HepG2 (cell line): ENCODE measurements at regions not wholly inside any gene's neighbourhood (a gene's known extent, or its start where the extent isn't known, plus 50 kb on each side); places are given as distances from the start of the nearest gene placed in this dataset.

Experiments used
- ATAC-seq: fragments of 200-7000 bp; cut with Tn5 transposase; 3 replicates; pipeline ENCODE4 v1.9.1; 2020; ENCODE audit warnings: mild to moderate bottlenecking, moderate library complexity
- BruUV-seq: library from RNA; stranded (reverse); fragments of 400-500 nt; replicated peaks from 2 replicates; lab custom pipeline; 2021; lab: Mats Ljungman, UMichigan
- CTCF ChIA-PET: fragments of 300-600 bp; formaldehyde crosslinking; extraction: SDS; loops from one replicate; lab custom pipeline; 2021; ENCODE audit warnings: low total read pairs, inconsistent platforms, low intra/inter-chr PET ratio; lab: Yijun Ruan, JAX
- POLR2A ChIA-PET: fragments of 350-600 bp; sonication (Branson Sonifier 250); formaldehyde crosslinking; loops from one replicate; lab custom pipeline; 2020; ENCODE audit warnings: antibody characterized with exemption, inconsistent platforms; lab: Yijun Ruan, JAX
- DNase-seq: peaks from one replicate; pipeline ENCODE4 v3.0.0-alpha.2; 2015; ENCODE audit warnings: low spot score
- FAIRE-seq: peaks from 3 replicates; lab custom pipeline; 2011; peaks lifted over from hg19 to GRCh38; lab: Jason Lieb, UNC
- H2AFZ ChIP-seq: one replicate; pipeline ENCODE4 v1.6.1; 2011; ENCODE audit warnings: low read length, inconsistent platforms
- H3K27ac ChIP-seq: fragments of 300-600 bp; 3 replicates; pipeline ENCODE4 v1.8.0; 2011; ENCODE audit warnings: mixed run types, mild to moderate bottlenecking, mixed read lengths, low read length, inconsistent platforms; ENCODE audit not compliant: insufficient read depth; ENCODE audit errors: extremely low read length
- H3K27me3 ChIP-seq, 2 experiments: fragments of 200-600 bp in 1 of 2; 2 replicates in 1 of 2; 3 replicates in 1 of 2; pipeline versions ENCODE4 v1.6.0 to v1.8.0; 2011; ENCODE audit warnings: low read length in 2 of 2, mild to moderate bottlenecking in 2 of 2, moderate library complexity in 2 of 2, inconsistent platforms in 1 of 2; ENCODE audit not compliant: insufficient read depth in 2 of 2, control insufficient read depth in 1 of 2
- H3K36me3 ChIP-seq, 2 experiments: fragments of 200-600 bp in 1 of 2; replicated peaks in 1 of 2; 2 replicates in 1 of 2; 3 replicates in 1 of 2; pipeline versions ENCODE4 v1.5.1 to v1.8.0; 2011; ENCODE audit warnings: low read length in 2 of 2, inconsistent platforms in 1 of 2; ENCODE audit not compliant: insufficient read depth in 2 of 2, control insufficient read depth in 1 of 2
- H3K4me1 ChIP-seq: 2 replicates; pipeline ENCODE4 v1.5.1; 2012; ENCODE audit warnings: low read length, inconsistent platforms; ENCODE audit not compliant: insufficient read depth
- H3K4me2 ChIP-seq: 2 replicates; pipeline ENCODE4 v1.6.0; 2011; ENCODE audit warnings: low read depth, low read length, inconsistent platforms
- H3K4me3 ChIP-seq, 3 experiments: fragments of 200-600 bp in 1 of 3; sonication (generic), shearing (Covaris generic) in 1 of 3; replicated peaks in 1 of 3; 2 replicates each; pipeline ENCODE4 v1.5.1; 2011 to 2016; ENCODE audit warnings: low read length in 3 of 3, inconsistent platforms in 2 of 3, low read depth in 2 of 3, mild to moderate bottlenecking in 2 of 3, control low read depth in 1 of 3, mixed read lengths in 1 of 3; ENCODE audit not compliant: insufficient read depth in 1 of 3
- H3K79me2 ChIP-seq: one replicate; pipeline ENCODE4 v1.6.1; 2011; ENCODE audit warnings: low read length, inconsistent platforms; ENCODE audit not compliant: insufficient read depth
- H3K9ac ChIP-seq: 2 replicates; pipeline ENCODE4 v1.6.0; 2011; ENCODE audit warnings: mild to moderate bottlenecking, low read depth, low read length, inconsistent platforms; ENCODE audit not compliant: insufficient read depth
- H3K9me3 ChIP-seq: 2 replicates; pipeline ENCODE4 v1.5.1; 2012; ENCODE audit warnings: mild to moderate bottlenecking, low read length
- H4K20me1 ChIP-seq: 2 replicates; pipeline ENCODE4 v1.6.0; 2011; ENCODE audit warnings: inconsistent platforms, mild to moderate bottlenecking, low read length, moderate library complexity; ENCODE audit not compliant: insufficient read depth
- CHCHD3 ChIP-seq: sonication (generic); formaldehyde crosslinking; IDR thresholded peaks from 2 replicates; pipeline ENCODE4 v1.8.0; 2022; ENCODE audit warnings: mild to moderate bottlenecking, missing genetic modification reagents, moderate library complexity
- NCOR1 ChIP-seq: fragments of 200-600 bp; sonication (generic); IDR thresholded peaks from 2 replicates; pipeline ENCODE4 v1.7.0; 2017; ENCODE audit warnings: antibody characterized with exemption, low read length, borderline replicate concordance
- RFX3 ChIP-seq: IDR thresholded peaks from 2 replicates; pipeline ENCODE4 v1.6.1; 2016; ENCODE audit warnings: missing biosample characterization, missing genetic modification reagents
- ZMYM2 ChIP-seq: sonication (generic); formaldehyde crosslinking; IDR thresholded peaks from 2 replicates; pipeline ENCODE4 v1.8.0; 2022; ENCODE audit warnings: mild to moderate bottlenecking, missing genetic modification reagents
- ZNF101 ChIP-seq: sonication (generic); formaldehyde crosslinking; IDR thresholded peaks from 2 replicates; pipeline ENCODE4 v1.4.0; 2020; ENCODE audit warnings: mild to moderate bottlenecking, low read depth, missing genetic modification reagents, borderline replicate concordance
- ZNF124 ChIP-seq: sonication (generic); formaldehyde crosslinking; IDR thresholded peaks from 2 replicates; pipeline ENCODE4 v1.4.0; 2020; ENCODE audit warnings: missing genetic modification reagents
- ZNF567 ChIP-seq: sonication (generic); formaldehyde crosslinking; IDR thresholded peaks from 2 replicates; pipeline ENCODE4 v1.8.1; 2023; ENCODE audit warnings: mild to moderate bottlenecking, missing genetic modification reagents, borderline replicate concordance
- ZNF574 ChIP-seq: sonication (generic); formaldehyde crosslinking; IDR thresholded peaks from 2 replicates; pipeline ENCODE4 v1.4.0; 2020; ENCODE audit warnings: missing genetic modification reagents
- ZNF589 ChIP-seq: sonication (generic); formaldehyde crosslinking; conservative IDR thresholded peaks from 2 replicates; pipeline ENCODE4 v1.8.0; 2022; ENCODE audit warnings: mild to moderate bottlenecking, moderate library complexity, missing genetic modification reagents
- ZNF773 ChIP-seq: sonication (generic); formaldehyde crosslinking; IDR thresholded peaks from 2 replicates; pipeline ENCODE4 v1.4.0; 2020; ENCODE audit warnings: missing genetic modification reagents, borderline replicate concordance
- WGBS: methylation state at CpG from one replicate; pipeline ENCODE4 v1.1.6; 2017; ENCODE audit warnings: low lambda C conversion rate; 5-methylcytosine and 5-hydroxymethylcytosine counted together
- in situ Hi-C: cut with HindIII; loops from 2 replicates; pipeline ENCODE4 v1.10.0; 2017; ENCODE audit warnings: low pct_unique_long_range_greater_than_20kb; ENCODE audit not compliant: extremely low pct_ligation_motif_present
- intact Hi-C: fragments of 100-400 bp; cut with micrococcal nuclease; formaldehyde crosslinking; loops from one replicate; pipeline ENCODE4 v1.10.0; 2022; ENCODE audit not compliant: unreplicated experiment
- TF ChIP-seq, protein P1 (sequence below): sonication (generic); formaldehyde crosslinking; IDR thresholded peaks from 2 replicates; pipeline ENCODE4 v1.8.1; 2022; ENCODE audit warnings: low read depth, mild to moderate bottlenecking, missing genetic modification reagents
- TF ChIP-seq, protein P2 (sequence below): sonication (generic); formaldehyde crosslinking; IDR thresholded peaks from 2 replicates; pipeline ENCODE4 v1.9.0; 2021; ENCODE audit warnings: missing genetic modification reagents, mild to moderate bottlenecking, borderline replicate concordance

DNA sequence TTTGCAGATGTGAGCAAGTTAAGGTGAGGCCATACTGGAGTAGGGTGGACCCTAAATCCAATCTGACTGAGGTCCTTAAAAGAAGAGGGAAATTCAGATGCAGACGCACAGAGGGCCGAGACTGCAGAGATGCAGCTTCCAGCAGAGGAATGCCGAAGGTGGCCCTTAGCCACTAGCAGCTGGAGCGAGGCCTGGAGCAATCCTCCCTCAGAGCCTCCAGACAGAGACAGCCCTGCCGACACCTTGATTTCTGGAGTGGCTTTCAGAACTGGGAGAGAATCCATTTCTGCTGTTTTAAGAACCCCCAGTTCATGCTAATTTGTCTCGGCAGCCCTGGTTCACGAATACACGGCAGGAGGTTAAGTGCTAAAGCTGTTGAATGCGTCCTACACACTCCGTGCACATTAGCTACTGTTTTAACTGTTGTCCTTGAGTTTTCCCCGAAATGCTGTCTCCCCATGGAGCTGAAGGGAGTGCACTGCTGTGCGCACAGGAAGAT is 135.5 kb downstream of the IRF8 start:
- no peak overlapping the region for H3K9ac ChIP-seq
- ChIA-PET CTCF (no interaction called here), POLR2A (no interaction called here)
- H2AFZ ChIP-seq = no peak overlapping the region
- H3K4me1 ChIP-seq = no peaks in the 10 kb centered on the region
- no TSS peak for BruUV-seq
- H3K27ac ChIP-seq = no peak overlapping the region
- H3K4me3 ChIP-seq = no peak overlapping the region
- H3K36me3 ChIP-seq = no peaks in the 10 kb centered on the region
- intact Hi-C loops (no loop called here), in situ Hi-C loops (no loop called here)
- no peaks in the 10 kb centered on the region for H3K79me2 ChIP-seq
- DNase-seq (no peak), ATAC-seq (no peak), FAIRE-seq (no peak)
- no peaks in the 10 kb centered on the region for H4K20me1 ChIP-seq
- TF ChIP-seq CHCHD3 = no peak
- no peak for TF ChIP-seq ZNF574
- TF ChIP-seq ZNF101 (CRISPR knock-in tag) = no peak
- TF ChIP-seq ZMYM2 (CRISPR knock-in tag) = no peak
- no peaks in the 10 kb centered on the region for H3K9me3 ChIP-seq
- no peak overlapping the region for H3K4me2 ChIP-seq
- peaks cover 2 to 24% of the 10 kb centered on the region in 2 experiments; a peak in 3 of 5 replicates for H3K27me3 ChIP-seq
- WGBS = 59% methylated on average over 12 of the region's 12 CpGs

DNA sequence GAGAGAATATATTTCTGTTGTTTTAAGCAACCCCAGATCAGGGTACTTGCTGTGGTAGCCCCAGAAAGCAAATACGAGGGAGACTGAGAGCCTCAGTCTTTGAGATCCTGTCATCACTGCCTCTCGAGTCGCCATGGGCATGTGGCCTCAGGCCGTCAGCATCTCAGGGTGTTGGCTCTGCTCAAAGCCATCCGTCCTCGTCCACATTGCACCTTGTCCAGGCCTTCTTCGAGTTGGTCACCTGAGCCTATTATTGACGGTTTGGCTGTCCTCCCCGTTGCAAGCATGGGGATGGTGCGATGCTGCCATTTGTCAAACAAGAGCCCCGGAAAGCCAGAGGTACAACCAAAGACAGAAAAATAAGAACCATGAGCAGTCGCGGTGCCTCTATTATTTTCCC is 136.9 kb downstream of the IRF8 start:
- no peaks in the 10 kb centered on the region for H3K9me3 ChIP-seq
- intact Hi-C loops (no loop called here), in situ Hi-C loops (no loop called here)
- no peaks in the 10 kb centered on the region for H3K79me2 ChIP-seq
- H3K4me2 ChIP-seq = no peak overlapping the region
- no peaks in the 10 kb centered on the region for H4K20me1 ChIP-seq
- DNase-seq (no peak), FAIRE-seq (no peak), ATAC-seq (no peak)
- no TSS peak for BruUV-seq
- no peak overlapping the region for H3K4me3 ChIP-seq
- no peak overlapping the region for H3K9ac ChIP-seq
- ChIA-PET CTCF (no interaction called here), POLR2A (no interaction called here)
- 55% methylated on average over 12 of the region's 13 CpGs for WGBS
- no peak overlapping the region for H2AFZ ChIP-seq
- peaks cover 3 to 16% of the 10 kb centered on the region in 2 experiments; a peak in 3 of 5 replicates for H3K27me3 ChIP-seq
- no peaks in the 10 kb centered on the region for H3K36me3 ChIP-seq
- no peaks in the 10 kb centered on the region for H3K4me1 ChIP-seq
- no peak overlapping the region for H3K27ac ChIP-seq
- TF ChIP-seq ZNF589 (CRISPR knock-in tag) (no peak), ZNF773 (CRISPR knock-in tag) (no peak), ZNF567 (CRISPR knock-in tag) (no peak), ZNF124 (CRISPR knock-in tag) (no peak), RFX3 (CRISPR knock-in tag) (no peak), NCOR1 (no peak)
- TF ChIP-seq, protein P1, sequence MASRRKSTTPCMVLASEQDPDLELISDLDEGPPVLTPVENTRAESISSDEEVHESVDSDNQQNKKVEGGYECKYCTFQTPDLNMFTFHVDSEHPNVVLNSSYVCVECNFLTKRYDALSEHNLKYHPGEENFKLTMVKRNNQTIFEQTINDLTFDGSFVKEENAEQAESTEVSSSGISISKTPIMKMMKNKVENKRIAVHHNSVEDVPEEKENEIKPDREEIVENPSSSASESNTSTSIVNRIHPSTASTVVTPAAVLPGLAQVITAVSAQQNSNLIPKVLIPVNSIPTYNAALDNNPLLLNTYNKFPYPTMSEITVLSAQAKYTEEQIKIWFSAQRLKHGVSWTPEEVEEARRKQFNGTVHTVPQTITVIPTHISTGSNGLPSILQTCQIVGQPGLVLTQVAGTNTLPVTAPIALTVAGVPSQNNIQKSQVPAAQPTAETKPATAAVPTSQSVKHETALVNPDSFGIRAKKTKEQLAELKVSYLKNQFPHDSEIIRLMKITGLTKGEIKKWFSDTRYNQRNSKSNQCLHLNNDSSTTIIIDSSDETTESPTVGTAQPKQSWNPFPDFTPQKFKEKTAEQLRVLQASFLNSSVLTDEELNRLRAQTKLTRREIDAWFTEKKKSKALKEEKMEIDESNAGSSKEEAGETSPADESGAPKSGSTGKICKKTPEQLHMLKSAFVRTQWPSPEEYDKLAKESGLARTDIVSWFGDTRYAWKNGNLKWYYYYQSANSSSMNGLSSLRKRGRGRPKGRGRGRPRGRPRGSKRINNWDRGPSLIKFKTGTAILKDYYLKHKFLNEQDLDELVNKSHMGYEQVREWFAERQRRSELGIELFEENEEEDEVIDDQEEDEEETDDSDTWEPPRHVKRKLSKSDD (CRISPR knock-in tag) = no peak
- TF ChIP-seq, protein P2, sequence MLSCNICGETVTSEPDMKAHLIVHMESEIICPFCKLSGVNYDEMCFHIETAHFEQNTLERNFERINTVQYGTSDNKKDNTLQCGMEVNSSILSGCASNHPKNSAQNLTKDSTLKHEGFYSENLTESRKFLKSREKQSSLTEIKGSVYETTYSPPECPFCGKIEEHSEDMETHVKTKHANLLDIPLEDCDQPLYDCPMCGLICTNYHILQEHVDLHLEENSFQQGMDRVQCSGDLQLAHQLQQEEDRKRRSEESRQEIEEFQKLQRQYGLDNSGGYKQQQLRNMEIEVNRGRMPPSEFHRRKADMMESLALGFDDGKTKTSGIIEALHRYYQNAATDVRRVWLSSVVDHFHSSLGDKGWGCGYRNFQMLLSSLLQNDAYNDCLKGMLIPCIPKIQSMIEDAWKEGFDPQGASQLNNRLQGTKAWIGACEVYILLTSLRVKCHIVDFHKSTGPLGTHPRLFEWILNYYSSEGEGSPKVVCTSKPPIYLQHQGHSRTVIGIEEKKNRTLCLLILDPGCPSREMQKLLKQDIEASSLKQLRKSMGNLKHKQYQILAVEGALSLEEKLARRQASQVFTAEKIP (CRISPR knock-in tag) = no peak
